ENCODE measurements at regions not wholly inside any gene's neighbourhood (a gene's known extent, or its start where the extent isn't known, plus 50 kb on each side); places are given as distances from the start of the nearest gene placed in this dataset.

DNA sequence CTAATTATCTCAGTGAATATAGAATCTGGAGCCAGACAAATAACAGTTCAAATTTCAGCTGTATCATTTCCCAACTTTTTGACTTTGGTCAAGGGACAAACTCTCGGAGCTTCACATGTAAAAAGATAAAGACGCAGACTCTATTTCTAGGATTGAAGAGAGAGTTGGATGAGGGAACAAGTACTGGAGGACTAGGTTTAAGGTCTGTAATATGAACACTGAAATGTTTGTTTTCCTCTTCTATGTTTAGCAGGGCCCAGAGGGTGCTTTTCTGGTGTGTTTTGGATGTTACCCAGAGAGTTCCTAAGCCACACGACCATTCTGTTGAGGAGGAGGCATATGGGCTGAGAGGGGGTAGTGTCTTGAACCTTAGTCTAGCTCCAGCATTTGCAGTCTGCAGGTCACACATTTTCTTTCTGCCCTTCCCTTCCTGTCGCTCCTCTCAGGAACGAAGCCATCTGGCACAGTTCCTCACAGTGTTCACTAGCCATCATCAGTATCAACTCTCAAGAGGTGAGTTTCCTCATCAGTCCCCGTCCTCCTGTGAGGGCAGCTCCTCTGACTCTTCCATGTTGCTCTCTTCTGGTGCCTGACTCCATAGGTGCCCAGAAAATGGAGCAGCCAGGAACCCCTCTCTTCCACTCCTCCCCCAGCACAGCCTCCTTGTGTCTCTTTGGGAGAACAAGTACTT, 250.1 kb downstream of the SQOR start:
- TF ChIP-seq, protein P1, sequence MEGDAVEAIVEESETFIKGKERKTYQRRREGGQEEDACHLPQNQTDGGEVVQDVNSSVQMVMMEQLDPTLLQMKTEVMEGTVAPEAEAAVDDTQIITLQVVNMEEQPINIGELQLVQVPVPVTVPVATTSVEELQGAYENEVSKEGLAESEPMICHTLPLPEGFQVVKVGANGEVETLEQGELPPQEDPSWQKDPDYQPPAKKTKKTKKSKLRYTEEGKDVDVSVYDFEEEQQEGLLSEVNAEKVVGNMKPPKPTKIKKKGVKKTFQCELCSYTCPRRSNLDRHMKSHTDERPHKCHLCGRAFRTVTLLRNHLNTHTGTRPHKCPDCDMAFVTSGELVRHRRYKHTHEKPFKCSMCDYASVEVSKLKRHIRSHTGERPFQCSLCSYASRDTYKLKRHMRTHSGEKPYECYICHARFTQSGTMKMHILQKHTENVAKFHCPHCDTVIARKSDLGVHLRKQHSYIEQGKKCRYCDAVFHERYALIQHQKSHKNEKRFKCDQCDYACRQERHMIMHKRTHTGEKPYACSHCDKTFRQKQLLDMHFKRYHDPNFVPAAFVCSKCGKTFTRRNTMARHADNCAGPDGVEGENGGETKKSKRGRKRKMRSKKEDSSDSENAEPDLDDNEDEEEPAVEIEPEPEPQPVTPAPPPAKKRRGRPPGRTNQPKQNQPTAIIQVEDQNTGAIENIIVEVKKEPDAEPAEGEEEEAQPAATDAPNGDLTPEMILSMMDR (IDR thresholded peaks at IDR 0.05), result no peak
- no peak for TF ChIP-seq POLR2A (IDR thresholded peaks at IDR 0.05)

Measured in esophagus squamous epithelium (tissue), 4 donors.